Trophoblast cell (in vitro differentiated cells and primary cell): ENCODE measurements at regions not wholly inside any gene's neighbourhood (a gene's known extent, or its start where the extent isn't known, plus 50 kb on each side); places are given as distances from the start of the nearest gene placed in this dataset.
A peak's percentile ranks its signal among the peaks of the same experiment; 100 is the strongest.

ENCODE experiments used
- DNase-seq, 2 donors: peaks; one replicate each; pipeline ENCODE4 v3.0.0-alpha.2; 2016
- H2AFZ ChIP-seq: 2 replicates; pipeline ENCODE4 v1.6.1; 2013; ENCODE audit warnings: low read length, moderate library complexity, mild to moderate bottlenecking; ENCODE audit not compliant: insufficient read depth, poor library complexity
- H2AK5ac ChIP-seq: 2 replicates; pipeline ENCODE4 v1.6.1; 2013; ENCODE audit warnings: mild to moderate bottlenecking, low read length
- H2BK120ac ChIP-seq: 2 replicates; pipeline ENCODE4 v1.6.1; 2013; ENCODE audit warnings: low read length, mild to moderate bottlenecking, moderate library complexity; ENCODE audit not compliant: insufficient read depth, poor library complexity
- H2BK12ac ChIP-seq: 2 replicates; pipeline ENCODE4 v1.6.1; 2013; ENCODE audit warnings: mild to moderate bottlenecking, low read length, moderate library complexity
- H2BK5ac ChIP-seq: 2 replicates; pipeline ENCODE4 v1.6.1; 2013; ENCODE audit warnings: low read length, low read depth, moderate library complexity, mild to moderate bottlenecking; ENCODE audit not compliant: poor library complexity
- H3K14ac ChIP-seq: 2 replicates; pipeline ENCODE4 v1.6.1; 2013; ENCODE audit warnings: mild to moderate bottlenecking, low read length
- H3K18ac ChIP-seq: 2 replicates; pipeline ENCODE4 v1.6.1; 2013; ENCODE audit warnings: mild to moderate bottlenecking, low read length
- H3K23ac ChIP-seq: 2 replicates; pipeline ENCODE4 v1.6.1; 2013; ENCODE audit warnings: low read length
- H3K27ac ChIP-seq: 2 replicates; pipeline ENCODE4 v1.5.1; 2013; ENCODE audit warnings: low read depth, mild to moderate bottlenecking, inconsistent platforms, low read length, moderate library complexity
- H3K27me3 ChIP-seq: 2 replicates; pipeline ENCODE4 v1.6.1; 2013; ENCODE audit warnings: inconsistent platforms, mild to moderate bottlenecking, low read length, moderate library complexity; ENCODE audit not compliant: insufficient read depth
- H3K36me3 ChIP-seq, 2 experiments: 1 replicate in 1 of 2; 2 replicates in 1 of 2; pipeline ENCODE4 v1.6.1; 2013; ENCODE audit warnings: low read length in 2 of 2, mild to moderate bottlenecking in 2 of 2, moderate library complexity in 1 of 2; ENCODE audit not compliant: insufficient read depth in 2 of 2, control insufficient read depth in 1 of 2
- H3K4ac ChIP-seq: 2 replicates; pipeline ENCODE4 v1.6.1; 2013; ENCODE audit warnings: low read depth, mild to moderate bottlenecking, low read length, moderate library complexity
- H3K4me1 ChIP-seq, 2 experiments: 1 replicate in 1 of 2; 2 replicates in 1 of 2; pipeline ENCODE4 v1.6.1; 2013; ENCODE audit warnings: low read length in 2 of 2, mild to moderate bottlenecking in 2 of 2, moderate library complexity in 1 of 2; ENCODE audit not compliant: insufficient read depth in 2 of 2, control insufficient read depth in 1 of 2
- H3K4me2 ChIP-seq: 2 replicates; pipeline ENCODE4 v1.6.1; 2013; ENCODE audit warnings: inconsistent platforms, mild to moderate bottlenecking, low read length, moderate library complexity
- H3K4me3 ChIP-seq: 2 replicates; pipeline ENCODE4 v1.5.1; 2013; ENCODE audit warnings: mild to moderate bottlenecking, low read depth, low read length, inconsistent platforms
- H3K79me1 ChIP-seq: one replicate; pipeline ENCODE4 v1.6.1; 2013; ENCODE audit warnings: low read length
- H3K79me2 ChIP-seq: 2 replicates; pipeline ENCODE4 v1.6.1; 2013; ENCODE audit warnings: low read length, mild to moderate bottlenecking; ENCODE audit not compliant: control insufficient read depth, insufficient read depth, poor library complexity
- H3K9ac ChIP-seq: 2 replicates; pipeline ENCODE4 v1.6.1; 2013; ENCODE audit warnings: mild to moderate bottlenecking, low read length
- H3K9me3 ChIP-seq: 2 replicates; pipeline ENCODE4 v1.6.1; 2013; ENCODE audit warnings: low read depth, mild to moderate bottlenecking, control low read depth, inconsistent platforms, low read length; ENCODE audit not compliant: insufficient read depth
- H4K12ac ChIP-seq: 2 replicates; pipeline ENCODE4 v1.6.1; 2013; ENCODE audit warnings: low read depth, mild to moderate bottlenecking, low read length, moderate library complexity
- H4K8ac ChIP-seq: 2 replicates; pipeline ENCODE4 v1.6.1; 2013; ENCODE audit warnings: low read depth, mild to moderate bottlenecking, low read length, moderate library complexity
- H4K91ac ChIP-seq: one replicate; pipeline ENCODE4 v1.6.1; 2013; ENCODE audit warnings: low read depth, mild to moderate bottlenecking, low read length, moderate library complexity
- WGBS: extraction: QIAGEN DNeasy Blood & Tissue Kit; methylation state at CpG from one replicate; pipeline ENCODE4 v1.1.7; 2013; ENCODE audit warnings: missing lambda C conversion rate; ENCODE audit not compliant: insufficient read length, insufficient coverage; ENCODE audit errors: extremely low coverage; 5-methylcytosine and 5-hydroxymethylcytosine counted together

DNA sequence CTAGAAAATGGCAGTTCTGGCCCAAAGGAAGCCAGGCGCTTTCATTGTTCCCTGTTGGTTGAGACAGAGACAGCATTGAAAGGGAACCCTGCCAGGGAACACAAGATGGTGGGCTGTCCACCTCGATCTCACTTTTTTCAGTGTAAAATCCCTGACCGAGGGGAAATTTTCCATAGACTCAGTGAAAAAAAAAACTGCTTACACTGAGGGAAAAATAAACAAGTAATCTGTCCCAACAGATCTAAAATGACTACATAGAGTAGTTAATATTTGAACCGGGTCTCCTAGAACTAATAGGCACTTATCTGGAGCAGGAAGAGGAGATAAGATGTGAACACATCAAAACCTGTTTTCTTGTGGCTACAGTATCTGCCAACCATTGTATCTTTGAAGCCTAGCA lies 763.4 kb upstream of the GOLIM4 start:
- H3K27me3 ChIP-seq = no peaks in the 10 kb centered on the region
- no peak overlapping the region for H3K23ac ChIP-seq
- H3K18ac ChIP-seq = no peak overlapping the region
- no CpG with 5 or more reads among the region's 4 CpGs for WGBS
- H2AK5ac ChIP-seq = no peak overlapping the region
- no peak for DNase-seq
- no peak overlapping the region for H3K27ac ChIP-seq
- H4K8ac ChIP-seq = no peak overlapping the region
- H2AFZ ChIP-seq = no peak overlapping the region
- no peak overlapping the region for H2BK120ac ChIP-seq
- H4K91ac ChIP-seq = no peak overlapping the region
- no peak overlapping the region for H3K4me2 ChIP-seq
- peaks cover 3% of the 10 kb centered on the region for H3K9me3 ChIP-seq
- no peaks in the 10 kb centered on the region for H3K79me2 ChIP-seq
- no peak overlapping the region for H4K12ac ChIP-seq
- no peaks in the 10 kb centered on the region for H3K36me3 ChIP-seq
- no peak overlapping the region for H3K4ac ChIP-seq
- no peak overlapping the region for H3K14ac ChIP-seq
- H3K79me1 ChIP-seq = no peaks in the 10 kb centered on the region
- H3K4me3 ChIP-seq = no peak overlapping the region
- no peak overlapping the region for H3K9ac ChIP-seq
- no peak overlapping the region for H2BK5ac ChIP-seq
- no peak overlapping the region for H2BK12ac ChIP-seq
- peaks cover 0 to 1% of the 10 kb centered on the region in 2 experiments for H3K4me1 ChIP-seq

DNA sequence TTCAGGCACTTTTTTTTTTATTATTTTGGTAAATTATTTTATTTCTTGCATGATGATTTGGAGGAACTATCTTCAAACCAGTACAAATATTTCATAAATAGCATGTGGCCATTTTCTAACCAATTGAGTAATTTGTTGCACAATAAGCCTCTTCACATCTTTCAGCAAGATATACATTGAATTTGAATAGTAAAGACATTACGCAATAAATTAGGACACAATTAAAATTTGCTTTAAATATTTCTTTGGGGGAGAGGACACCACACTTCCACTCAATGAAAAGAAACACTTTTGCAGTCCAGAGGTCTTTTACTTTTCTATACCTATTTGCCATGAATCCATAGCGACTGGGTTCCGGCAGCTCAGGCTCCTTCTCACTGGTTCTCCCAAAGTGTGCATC lies 762.6 kb upstream of the GOLIM4 start:
- no peak overlapping the region for H4K91ac ChIP-seq
- H2BK5ac ChIP-seq = no peak overlapping the region
- no peak overlapping the region for H3K18ac ChIP-seq
- no peak overlapping the region for H3K14ac ChIP-seq
- H3K23ac ChIP-seq = no peak overlapping the region
- H4K12ac ChIP-seq = no peak overlapping the region
- peaks cover 0 to 1% of the 10 kb centered on the region in 2 experiments for H3K4me1 ChIP-seq
- H3K4me3 ChIP-seq = no peak overlapping the region
- no peak overlapping the region for H2BK12ac ChIP-seq
- WGBS = no CpG with 5 or more reads among the region's 3 CpGs
- no peaks in the 10 kb centered on the region for H3K79me2 ChIP-seq
- no peaks in the 10 kb centered on the region for H3K27me3 ChIP-seq
- no peaks in the 10 kb centered on the region for H3K36me3 ChIP-seq
- no peak overlapping the region for H3K4me2 ChIP-seq
- peaks cover 3% of the 10 kb centered on the region for H3K9me3 ChIP-seq
- H2AFZ ChIP-seq = no peak overlapping the region
- no peak overlapping the region for H2AK5ac ChIP-seq
- H3K9ac ChIP-seq = no peak overlapping the region
- no peak overlapping the region for H4K8ac ChIP-seq
- H3K27ac ChIP-seq = no peak overlapping the region
- H2BK120ac ChIP-seq = no peak overlapping the region
- no peaks in the 10 kb centered on the region for H3K79me1 ChIP-seq
- H3K4ac ChIP-seq = no peak overlapping the region
- DNase-seq = no peak

DNA sequence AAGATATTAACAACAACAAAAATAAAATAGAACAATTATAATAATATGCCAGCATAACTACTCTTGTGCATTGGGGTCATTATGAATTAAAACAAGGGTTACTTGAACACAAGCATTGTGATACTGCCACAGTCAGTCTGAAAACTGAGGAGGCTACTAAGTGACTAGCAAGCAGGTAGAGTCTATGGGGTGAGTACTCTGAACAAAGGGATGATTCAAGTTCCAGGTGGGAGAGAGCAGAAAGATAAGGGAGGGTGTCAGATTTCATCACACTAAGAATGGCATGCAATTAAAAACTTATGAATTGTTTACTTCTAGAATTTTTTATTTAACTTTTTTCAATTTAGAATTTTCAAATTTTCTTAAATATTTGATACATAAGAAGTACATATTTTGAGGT lies 754.4 kb upstream of the GOLIM4 start:
- Histone ChIP-seq H3K27ac (no peak overlapping the region), H2AFZ (no peak overlapping the region), H3K4me2 (no peak overlapping the region), H4K91ac (no peak overlapping the region), H3K4me1 (no peaks in the 10 kb centered on the region), H4K12ac (no peak overlapping the region), H3K79me2 (no peaks in the 10 kb centered on the region), H3K4ac (no peak overlapping the region), H3K9me3 (no peaks in the 10 kb centered on the region), H3K14ac (no peak overlapping the region), H3K23ac (no peak overlapping the region), H3K18ac (no peak overlapping the region), H3K36me3 (no peaks in the 10 kb centered on the region), H4K8ac (no peak overlapping the region), H2BK12ac (no peak overlapping the region), H3K9ac (no peak overlapping the region), H2AK5ac (no peak overlapping the region), H3K27me3 (no peaks in the 10 kb centered on the region), H2BK120ac (no peak overlapping the region), H3K79me1 (no peaks in the 10 kb centered on the region), H2BK5ac (no peak overlapping the region), H3K4me3 (no peak overlapping the region)
- DNase-seq = no peak

DNA sequence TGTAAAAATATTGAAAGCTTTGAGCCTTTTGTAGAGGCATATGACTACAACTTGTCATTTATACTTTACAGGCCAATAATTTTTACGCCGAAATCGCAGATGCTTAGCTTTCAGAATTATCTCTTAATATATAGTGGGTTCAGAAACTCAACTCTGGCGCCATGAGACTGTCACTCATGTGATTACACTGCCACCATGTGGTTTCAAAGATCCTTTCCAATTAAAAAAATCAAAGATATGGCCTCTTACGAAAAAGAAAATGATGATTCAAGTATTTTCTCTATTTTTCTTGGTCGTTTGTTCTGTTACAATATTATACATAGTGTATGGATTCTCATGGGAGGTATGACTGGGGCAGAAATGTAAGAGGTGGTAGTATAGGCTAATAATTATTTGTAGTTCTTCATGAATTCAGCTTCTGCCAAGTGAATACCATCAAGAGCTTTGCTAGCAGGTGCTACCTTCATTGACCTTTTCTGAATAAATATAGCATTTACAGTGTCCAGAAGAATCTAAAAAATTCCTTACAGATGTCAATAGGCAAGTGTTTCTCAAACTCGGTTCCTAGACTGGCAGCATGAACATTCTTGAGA lies 751.7 kb upstream of the GOLIM4 start:
- Histone ChIP-seq H2BK5ac (no peak overlapping the region), H2AFZ (no peak overlapping the region), H3K4me2 (no peak overlapping the region), H2BK120ac (no peak overlapping the region), H2BK12ac (no peak overlapping the region), H3K79me2 (no peaks in the 10 kb centered on the region), H3K18ac (no peak overlapping the region), H3K27ac (no peak overlapping the region), H4K8ac (no peak overlapping the region), H3K27me3 (no peaks in the 10 kb centered on the region), H3K36me3 (no peaks in the 10 kb centered on the region), H3K23ac (no peak overlapping the region), H3K9me3 (no peaks in the 10 kb centered on the region), H2AK5ac (no peak overlapping the region), H3K9ac (no peak overlapping the region), H3K4ac (no peak overlapping the region), H3K14ac (no peak overlapping the region), H4K91ac (no peak overlapping the region), H3K4me1 (no peaks in the 10 kb centered on the region), H3K4me3 (no peak overlapping the region), H3K79me1 (no peaks in the 10 kb centered on the region), H4K12ac (no peak overlapping the region)
- peak in 1 of 2 donors; percentile 47 for DNase-seq
- no CpG with 5 or more reads among the region's 7 CpGs for WGBS
